Endothelial cell (in vitro differentiated cells): ENCODE measurements at regions not wholly inside any gene's neighbourhood (a gene's known extent, or its start where the extent isn't known, plus 50 kb on each side); places are given as distances from the start of the nearest gene placed in this dataset.

ENCODE experiments used
- DNase-seq: peaks from one replicate; pipeline ENCODE4 v3.0.0; 2021; ENCODE audit warnings: low spot score
- H3K27ac Mint-ChIP-seq: one replicate; pipeline ENCODE4 v1.8.0; 2021; ENCODE audit warnings: mixed read lengths, inconsistent platforms; ENCODE audit not compliant: unreplicated experiment
- H3K27me3 Mint-ChIP-seq: one replicate; pipeline ENCODE4 v1.8.0; 2021; ENCODE audit warnings: mild to moderate bottlenecking, moderate library complexity, mixed read lengths, inconsistent platforms; ENCODE audit not compliant: unreplicated experiment
- H3K36me3 Mint-ChIP-seq: one replicate; pipeline ENCODE4 v1.8.0; 2021; ENCODE audit warnings: mild to moderate bottlenecking, low read depth, mixed read lengths, inconsistent platforms; ENCODE audit not compliant: unreplicated experiment
- H3K4me1 Mint-ChIP-seq: one replicate; pipeline ENCODE4 v1.8.0; 2021; ENCODE audit warnings: mild to moderate bottlenecking, mixed read lengths, inconsistent platforms; ENCODE audit not compliant: unreplicated experiment
- H3K4me3 Mint-ChIP-seq: one replicate; pipeline ENCODE4 v1.8.0; 2021; ENCODE audit warnings: mild to moderate bottlenecking, mixed read lengths, inconsistent platforms; ENCODE audit not compliant: unreplicated experiment
- H3K9me3 Mint-ChIP-seq: one replicate; pipeline ENCODE4 v1.8.0; 2021; ENCODE audit warnings: mixed read lengths, inconsistent platforms; ENCODE audit not compliant: unreplicated experiment
- TF ChIP-seq, protein P1 (sequence below): fragments of 200-600 bp; sonication (generic); IDR thresholded peaks from one replicate; pipeline ENCODE4 v1.5.0; 2021; ENCODE audit warnings: antibody characterized with exemption; ENCODE audit not compliant: unreplicated experiment

DNA sequence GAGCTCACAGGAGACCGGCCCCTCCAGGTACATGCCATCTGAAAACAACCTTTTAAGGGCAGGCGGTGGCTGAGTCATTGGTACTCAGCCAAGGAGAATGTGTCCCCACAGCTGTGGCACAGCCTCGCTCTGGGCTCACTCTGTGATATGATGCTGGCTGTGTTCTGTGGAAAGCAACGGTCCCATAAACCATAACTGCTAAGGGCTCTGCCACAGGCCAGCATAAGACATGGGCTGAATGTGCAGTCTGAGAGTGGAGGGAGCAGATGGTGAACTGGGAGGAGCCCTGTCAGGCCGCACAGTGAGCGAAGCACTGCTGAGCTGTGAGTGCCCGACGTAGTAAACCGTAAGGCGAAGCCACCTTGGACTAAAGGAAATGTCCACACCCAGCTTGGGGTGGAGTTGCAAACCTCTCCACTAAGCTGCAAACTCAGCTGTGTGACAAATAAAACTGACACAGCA, 375.8 kb downstream of the THBS2 start:
- Mint-ChIP-seq H3K9me3 (no peaks in the 10 kb centered on the region), H3K27me3 (peaks cover 9% of the 10 kb centered on the region), H3K36me3 (no peaks in the 10 kb centered on the region), H3K27ac (no peak overlapping the region), H3K4me1 (no peaks in the 10 kb centered on the region), H3K4me3 (no peak overlapping the region)
- TF ChIP-seq, protein P1, sequence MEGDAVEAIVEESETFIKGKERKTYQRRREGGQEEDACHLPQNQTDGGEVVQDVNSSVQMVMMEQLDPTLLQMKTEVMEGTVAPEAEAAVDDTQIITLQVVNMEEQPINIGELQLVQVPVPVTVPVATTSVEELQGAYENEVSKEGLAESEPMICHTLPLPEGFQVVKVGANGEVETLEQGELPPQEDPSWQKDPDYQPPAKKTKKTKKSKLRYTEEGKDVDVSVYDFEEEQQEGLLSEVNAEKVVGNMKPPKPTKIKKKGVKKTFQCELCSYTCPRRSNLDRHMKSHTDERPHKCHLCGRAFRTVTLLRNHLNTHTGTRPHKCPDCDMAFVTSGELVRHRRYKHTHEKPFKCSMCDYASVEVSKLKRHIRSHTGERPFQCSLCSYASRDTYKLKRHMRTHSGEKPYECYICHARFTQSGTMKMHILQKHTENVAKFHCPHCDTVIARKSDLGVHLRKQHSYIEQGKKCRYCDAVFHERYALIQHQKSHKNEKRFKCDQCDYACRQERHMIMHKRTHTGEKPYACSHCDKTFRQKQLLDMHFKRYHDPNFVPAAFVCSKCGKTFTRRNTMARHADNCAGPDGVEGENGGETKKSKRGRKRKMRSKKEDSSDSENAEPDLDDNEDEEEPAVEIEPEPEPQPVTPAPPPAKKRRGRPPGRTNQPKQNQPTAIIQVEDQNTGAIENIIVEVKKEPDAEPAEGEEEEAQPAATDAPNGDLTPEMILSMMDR, result no peak
- no peak for DNase-seq

DNA sequence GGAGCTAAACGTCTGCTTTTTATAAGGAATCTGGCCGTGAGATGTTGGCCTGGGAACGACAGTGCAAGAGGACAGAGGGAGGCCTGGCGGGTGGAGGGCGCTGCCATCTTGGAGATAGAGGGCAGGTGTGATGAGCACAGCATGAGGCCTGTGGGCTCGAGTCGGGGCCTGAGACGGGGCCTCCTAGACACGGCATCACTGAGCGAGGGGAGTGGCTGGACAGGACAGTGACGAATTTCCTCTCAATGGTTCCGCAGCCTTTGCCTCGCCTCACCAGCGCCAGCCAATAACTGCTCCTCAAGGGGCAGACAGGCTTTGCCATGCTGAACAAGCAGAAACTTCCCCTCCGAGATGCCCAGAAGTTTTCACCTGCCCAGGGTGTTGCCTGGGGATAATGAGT, 376.7 kb downstream of the THBS2 start:
- H3K9me3 Mint-ChIP-seq, result no peaks in the 10 kb centered on the region
- no peaks in the 10 kb centered on the region for H3K4me1 Mint-ChIP-seq
- H3K27ac Mint-ChIP-seq, result no peak overlapping the region
- H3K4me3 Mint-ChIP-seq, result no peak overlapping the region
- H3K27me3 Mint-ChIP-seq, result peaks cover 9% of the 10 kb centered on the region
- no peaks in the 10 kb centered on the region for H3K36me3 Mint-ChIP-seq
- DNase-seq, result no peak
- TF ChIP-seq, protein P1, result no peak

DNA sequence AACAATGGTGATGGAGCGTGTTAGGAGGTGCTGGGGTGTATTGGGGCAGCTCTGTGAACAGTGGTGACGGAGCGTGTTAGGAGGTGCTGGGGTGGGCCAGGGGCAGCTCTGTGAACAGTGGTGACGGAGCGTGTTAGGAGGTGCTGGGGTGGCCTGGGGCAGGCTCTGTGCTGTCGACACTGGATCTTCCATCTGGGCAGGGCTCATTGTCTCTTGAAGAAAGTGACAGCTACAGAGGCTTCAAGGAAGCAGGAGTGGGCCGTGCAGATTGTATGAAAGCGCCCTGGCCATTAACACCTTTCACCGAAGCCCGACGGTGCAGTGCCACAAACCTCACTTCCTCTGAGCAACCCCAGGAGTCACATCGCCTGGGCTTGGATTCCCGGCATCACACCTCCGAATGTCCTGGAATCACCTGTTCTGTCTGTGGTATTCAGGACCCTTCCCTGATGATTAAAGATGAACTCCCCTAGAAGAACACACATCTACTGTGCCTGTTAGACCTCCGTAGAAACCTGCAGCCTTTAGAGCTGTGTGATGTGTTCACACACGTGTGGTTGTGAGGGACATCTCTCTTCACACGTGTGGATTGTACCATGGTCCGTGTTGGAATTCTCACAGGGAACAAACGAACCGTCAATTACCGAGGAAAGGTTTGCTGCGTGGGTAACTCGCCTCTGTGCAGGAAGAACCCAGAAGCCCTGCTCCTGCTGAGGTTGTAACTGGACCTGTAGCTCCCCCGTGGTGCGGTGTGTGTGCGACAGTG, 377.7 kb downstream of the THBS2 start:
- no peaks in the 10 kb centered on the region for H3K4me1 Mint-ChIP-seq
- TF ChIP-seq, protein P1, result no peak
- no peak for DNase-seq
- no peaks in the 10 kb centered on the region for H3K36me3 Mint-ChIP-seq
- no peak overlapping the region for H3K4me3 Mint-ChIP-seq
- H3K9me3 Mint-ChIP-seq, result no peaks in the 10 kb centered on the region
- H3K27me3 Mint-ChIP-seq, result peaks cover 9% of the 10 kb centered on the region
- H3K27ac Mint-ChIP-seq, result no peak overlapping the region

DNA sequence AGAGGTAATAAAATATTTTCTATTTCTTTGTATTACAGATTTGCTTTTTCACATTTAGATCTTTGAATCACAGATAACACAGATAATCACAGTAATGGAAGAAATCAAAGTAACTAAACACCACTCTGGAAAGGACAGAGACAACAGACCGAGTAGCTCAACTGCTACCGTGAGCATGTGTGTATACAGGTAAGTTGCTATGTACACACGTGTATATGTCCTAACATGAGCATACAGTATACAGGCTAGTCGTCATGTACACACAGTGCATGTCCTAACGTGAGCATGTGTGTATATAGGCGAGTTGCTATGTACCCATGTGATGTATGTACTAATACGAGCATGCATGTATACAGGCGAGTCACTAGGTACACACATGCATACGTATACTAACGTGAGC, 379.0 kb downstream of the THBS2 start:
- H3K27me3 Mint-ChIP-seq, result peaks cover 9% of the 10 kb centered on the region
- no peaks in the 10 kb centered on the region for H3K36me3 Mint-ChIP-seq
- TF ChIP-seq, protein P1, result no peak
- no peaks in the 10 kb centered on the region for H3K4me1 Mint-ChIP-seq
- H3K27ac Mint-ChIP-seq, result no peak overlapping the region
- H3K9me3 Mint-ChIP-seq, result no peaks in the 10 kb centered on the region
- no peak for DNase-seq
- no peak overlapping the region for H3K4me3 Mint-ChIP-seq
